ENCODE measurements at regions not wholly inside any gene's neighbourhood (a gene's known extent, or its start where the extent isn't known, plus 50 kb on each side); places are given as distances from the start of the nearest gene placed in this dataset.

- Histone ChIP-seq H3K79me2 (ENCODE audit: control insufficient read depth in 1 of 2, insufficient read depth in 2 of 2, low read length in 2 of 2) (no peaks in the 10 kb centered on the region), H4K91ac (replicated peaks; ENCODE audit: insufficient read length, low read length) (no peak overlapping the region), H3K79me1 (ENCODE audit: low read depth, low read length) (no peaks in the 10 kb centered on the region), H2AK5ac (ENCODE audit: low read depth, low read length) (no peak overlapping the region), H3K9me3 (ENCODE audit: insufficient read depth in 2 of 2, low read depth in 1 of 2, low read length in 1 of 2) (peaks cover 8 to 12% of the 10 kb centered on the region in 2 experiments; a peak in 3 of 4 replicates), H3K18ac (ENCODE audit: extremely low read depth, low read length) (no peak overlapping the region), H2BK12ac (ENCODE audit: low read depth, low read length) (no peak overlapping the region), H4K5ac (ENCODE audit: insufficient read length, low read depth, low read length) (no peak overlapping the region), H2AFZ (ENCODE audit: low read length) (no peak overlapping the region), H2BK5ac (ENCODE audit: low read depth, low read length) (no peak overlapping the region), H3K4me1 (replicated peaks in 1 of 4; ENCODE audit: control insufficient read depth in 3 of 4, insufficient read depth in 4 of 4, low read length in 3 of 4) (peaks cover 0 to 4% (median 3%) of the 10 kb centered on the region in 4 experiments; a peak in 4 of 7 replicates), H2BK15ac (ENCODE audit: low read length) (no peak overlapping the region), H3K36me3 (ENCODE audit: control insufficient read depth in 2 of 4, insufficient read depth in 4 of 4, low read length in 3 of 4) (no peaks in the 10 kb centered on the region; a peak in 1 of 8 replicates), H3K4me3 (ENCODE audit: extremely low read depth in 1 of 4, insufficient read depth in 2 of 4, low read depth in 3 of 4, low read length in 4 of 4) (no peak overlapping the region), H3K4ac (replicated peaks; ENCODE audit: insufficient read length, low read depth, low read length) (no peak overlapping the region), H2BK20ac (ENCODE audit: low read length) (no peak overlapping the region), H3K27ac (ENCODE audit: low read depth, low read length) (no peak overlapping the region), H3K9ac (replicated peaks in 1 of 4; ENCODE audit: extremely low read depth in 1 of 4, low read depth in 3 of 4, low read length in 3 of 4) (no peak overlapping the region), H4K20me1 (replicated peaks in 1 of 2; ENCODE audit: control insufficient read depth in 1 of 2, insufficient read depth in 2 of 2, low read length in 2 of 2) (no peaks in the 10 kb centered on the region), H3K14ac (ENCODE audit: insufficient read length) (no peak overlapping the region), H3K23ac (ENCODE audit: insufficient read length) (no peak overlapping the region), H3K23me2 (ENCODE audit: low read depth, low read length) (no peaks in the 10 kb centered on the region), H3K27me3 (replicated peaks in 1 of 4; ENCODE audit: control insufficient read depth in 3 of 4, extremely low read depth in 1 of 4, insufficient read depth in 3 of 4, low read length in 3 of 4) (no peaks in the 10 kb centered on the region), H3K56ac (replicated peaks; ENCODE audit: insufficient read length, low read depth, low read length) (no peak overlapping the region), H3K4me2 (ENCODE audit: insufficient read depth in 1 of 2, low read depth in 2 of 2, low read length in 2 of 2) (no peak overlapping the region), H2BK120ac (replicated peaks; ENCODE audit: low read depth, low read length) (no peak overlapping the region), H4K8ac (ENCODE audit: extremely low read depth, insufficient read depth, low read length) (no peak overlapping the region)
- no peak for TF ChIP-seq EGR1 (IDR thresholded peaks at IDR 0.05; ENCODE audit: borderline replicate concordance, low read depth, low read length)
- TF ChIP-seq ASH2L (IDR thresholded peaks at IDR 0.05; ENCODE audit: low read length): no peak
- no peak for TF ChIP-seq HDAC6 (IDR thresholded peaks at IDR 0.05; ENCODE audit: low read depth, low read length)
- TF ChIP-seq JUND (IDR thresholded peaks at IDR 0.05; ENCODE audit: low read length): no peak
- TF ChIP-seq CTCF (IDR thresholded peaks at IDR 0.05; ENCODE audit: control extremely low read depth in 1 of 3, insufficient read depth in 1 of 3, low read depth in 1 of 3, low read length in 3 of 3): no peak
- TF ChIP-seq USF2 (IDR thresholded peaks at IDR 0.05; ENCODE audit: low read length): no peak
- TF ChIP-seq MAX (IDR thresholded peaks at IDR 0.05): no peak
- no peak for TF ChIP-seq TBP (IDR thresholded peaks at IDR 0.05; ENCODE audit: low read depth, low read length)
- 88% methylated on average over 4 of the region's 4 CpGs; no CpG with 5 or more reads in 1 of the 2 experiments for WGBS, 2 experiments (ENCODE audit: extremely low coverage in 1 of 2, insufficient coverage in 1 of 2, insufficient read length in 1 of 2, insufficient replicate concordance in 2 of 2, low coverage in 1 of 2, low lambda C conversion rate in 2 of 2, missing lambda C conversion rate in 1 of 2)
- ChIA-PET POLR2A (ENCODE audit: partially characterized antibody) (no interaction called here), CTCF (ENCODE audit: partially characterized antibody) (interaction anchor here (1.6 kb wide), 1 partner anchor 59 kb away, joined by 3 read pairs; no protein-coding TSS in a partner anchor)
- FAIRE-seq: no peak
- DNase-seq (ENCODE audit: low read depth in 1 of 2, low spot score in 2 of 2): no peak
These were observed 322.6 kb downstream of the HHIPL2 start for GRCh38 chr1:222225316-222225691.

All from H1 (cell line).